ENCODE measurements at regions not wholly inside any gene's neighbourhood (a gene's known extent, or its start where the extent isn't known, plus 50 kb on each side); places are given as distances from the start of the nearest gene placed in this dataset.

DNA sequence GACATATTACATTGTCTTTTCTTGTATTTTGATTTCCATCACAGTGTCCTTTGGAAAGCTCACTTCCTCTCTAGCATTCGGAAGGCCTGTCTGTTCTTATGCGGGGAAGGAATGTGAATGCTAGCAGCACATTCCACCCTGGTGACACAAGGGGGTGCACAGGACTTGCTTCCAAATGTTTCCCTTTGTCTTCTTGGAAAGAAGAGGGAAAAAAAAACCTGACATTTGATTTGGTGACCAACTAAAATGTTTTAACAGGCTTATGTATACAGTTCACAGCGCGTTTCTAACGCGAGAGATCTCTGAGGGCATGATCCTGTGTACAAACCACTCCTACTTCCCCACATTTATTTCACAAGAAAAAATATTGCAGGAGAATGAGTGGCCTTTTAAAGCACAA is 107.6 kb upstream of the FXR1 start:
- H3K23me2 ChIP-seq (ENCODE audit: insufficient read length, low read depth, low read length, poor library complexity, severe bottlenecking) = no peaks in the 10 kb centered on the region
- H3K36me3 Mint-ChIP-seq (ENCODE audit: insufficient read depth in 1 of 3, low read depth in 3 of 3) = no peaks in the 10 kb centered on the region
- H2BK5ac ChIP-seq (ENCODE audit: insufficient read length, low read length) = no peak overlapping the region
- H4K20me1 ChIP-seq (ENCODE audit: control insufficient read depth, insufficient read depth, insufficient read length) = no peaks in the 10 kb centered on the region
- H3K14ac ChIP-seq (ENCODE audit: insufficient read depth, low read length) = no peak overlapping the region
- H3K18ac ChIP-seq (ENCODE audit: insufficient read length, low read depth, low read length) = no peak overlapping the region
- H3K4me1 Mint-ChIP-seq = peaks cover 9 to 13% of the 10 kb centered on the region in 2 experiments; a peak in 3 of 4 replicates
- H3K9me3 Mint-ChIP-seq = no peaks in the 10 kb centered on the region; a peak in 1 of 5 replicates
- no peaks in the 10 kb centered on the region for H3K27me3 ChIP-seq (ENCODE audit: insufficient read depth, low read length)
- WGBS (ENCODE audit: extremely low coverage, insufficient read length, low lambda C conversion rate) = no CpG with 5 or more reads among the region's 6 CpGs
- no peak overlapping the region for H2BK20ac ChIP-seq (ENCODE audit: low read depth, low read length, poor library complexity, severe bottlenecking)
- H3K4ac ChIP-seq (ENCODE audit: low read depth, low read length) = no peak overlapping the region
- peak; percentile 79 for DNase-seq
- no peak overlapping the region for H2BK120ac ChIP-seq (ENCODE audit: low read depth, low read length, poor library complexity, severe bottlenecking)
- no peak overlapping the region for H3K23ac ChIP-seq (ENCODE audit: insufficient read length, low read depth, low read length)
- no peak overlapping the region for H4K8ac ChIP-seq (replicated peaks; ENCODE audit: insufficient read length, low read depth, low read length)
- H2BK15ac ChIP-seq (ENCODE audit: low read depth, low read length) = no peak overlapping the region
- H3K27me3 Mint-ChIP-seq (ENCODE audit: low read depth) = no peaks in the 10 kb centered on the region
- H3K9me3 ChIP-seq (ENCODE audit: control insufficient read depth, low read depth, low read length) = no peaks in the 10 kb centered on the region
- H4K91ac ChIP-seq (ENCODE audit: insufficient read length, low read depth, low read length) = no peak overlapping the region
- no peak overlapping the region for H2BK12ac ChIP-seq (ENCODE audit: insufficient read length, low read depth, low read length)
- no peak overlapping the region for H3K56ac ChIP-seq (ENCODE audit: insufficient read length, low read depth, low read length)
- H4K5ac ChIP-seq (ENCODE audit: insufficient read length, low read depth, low read length) = no peak overlapping the region
- H3K27ac Mint-ChIP-seq = peak overlapping the region in 2 of 3 experiments; percentile 87 to 92; a peak in 4 of 7 replicates
- no peaks in the 10 kb centered on the region for H3K79me2 ChIP-seq (ENCODE audit: insufficient read depth, low read length)
- H3K4me2 ChIP-seq (ENCODE audit: insufficient read depth, insufficient read length, low read length) = peak overlapping the region; percentile 32
- peak overlapping the region; percentile 100 for H2AFZ ChIP-seq (ENCODE audit: low read length)
- no peak overlapping the region for H3K27ac ChIP-seq (ENCODE audit: insufficient read length, low read depth, low read length)
- H3T11ph ChIP-seq (ENCODE audit: low read length) = no peak overlapping the region
- TF ChIP-seq, protein P1, sequence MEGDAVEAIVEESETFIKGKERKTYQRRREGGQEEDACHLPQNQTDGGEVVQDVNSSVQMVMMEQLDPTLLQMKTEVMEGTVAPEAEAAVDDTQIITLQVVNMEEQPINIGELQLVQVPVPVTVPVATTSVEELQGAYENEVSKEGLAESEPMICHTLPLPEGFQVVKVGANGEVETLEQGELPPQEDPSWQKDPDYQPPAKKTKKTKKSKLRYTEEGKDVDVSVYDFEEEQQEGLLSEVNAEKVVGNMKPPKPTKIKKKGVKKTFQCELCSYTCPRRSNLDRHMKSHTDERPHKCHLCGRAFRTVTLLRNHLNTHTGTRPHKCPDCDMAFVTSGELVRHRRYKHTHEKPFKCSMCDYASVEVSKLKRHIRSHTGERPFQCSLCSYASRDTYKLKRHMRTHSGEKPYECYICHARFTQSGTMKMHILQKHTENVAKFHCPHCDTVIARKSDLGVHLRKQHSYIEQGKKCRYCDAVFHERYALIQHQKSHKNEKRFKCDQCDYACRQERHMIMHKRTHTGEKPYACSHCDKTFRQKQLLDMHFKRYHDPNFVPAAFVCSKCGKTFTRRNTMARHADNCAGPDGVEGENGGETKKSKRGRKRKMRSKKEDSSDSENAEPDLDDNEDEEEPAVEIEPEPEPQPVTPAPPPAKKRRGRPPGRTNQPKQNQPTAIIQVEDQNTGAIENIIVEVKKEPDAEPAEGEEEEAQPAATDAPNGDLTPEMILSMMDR (conservative IDR thresholded peaks at IDR 0.05) = peak; percentile 72
- H3K4me1 ChIP-seq (ENCODE audit: insufficient read depth, low read length) = no peaks in the 10 kb centered on the region; the same call in 1 of the 2 replicates
- no peak overlapping the region for H2AK5ac ChIP-seq (ENCODE audit: insufficient read length, low read length)
- no peaks in the 10 kb centered on the region for H3K79me1 ChIP-seq (ENCODE audit: insufficient read depth, low read depth, low read length, poor library complexity, severe bottlenecking)
- H3K9ac ChIP-seq (ENCODE audit: extremely low read depth, insufficient read length, low read length) = peak overlapping the region; percentile 52
- no peak overlapping the region; a peak in 1 of 5 replicates for H3K4me3 Mint-ChIP-seq
